GM19023 (cell line): ENCODE measurements at regions not wholly inside any gene's neighbourhood (a gene's known extent, or its start where the extent isn't known, plus 50 kb on each side); places are given as distances from the start of the nearest gene placed in this dataset.
"Not testable (repeated sequence)": the region's sequence is repeated elsewhere in the genome, so short reads cannot be mapped to it uniquely, and the experiment has no call there.

ENCODE experiments used
- ATAC-seq: cut with Tn5 transposase; IDR thresholded peaks from one replicate; pipeline ENCODE4 v1.9.1; 2021; ENCODE audit warnings: mild to moderate bottlenecking, moderate library complexity; ENCODE audit not compliant: unreplicated experiment

DNA sequence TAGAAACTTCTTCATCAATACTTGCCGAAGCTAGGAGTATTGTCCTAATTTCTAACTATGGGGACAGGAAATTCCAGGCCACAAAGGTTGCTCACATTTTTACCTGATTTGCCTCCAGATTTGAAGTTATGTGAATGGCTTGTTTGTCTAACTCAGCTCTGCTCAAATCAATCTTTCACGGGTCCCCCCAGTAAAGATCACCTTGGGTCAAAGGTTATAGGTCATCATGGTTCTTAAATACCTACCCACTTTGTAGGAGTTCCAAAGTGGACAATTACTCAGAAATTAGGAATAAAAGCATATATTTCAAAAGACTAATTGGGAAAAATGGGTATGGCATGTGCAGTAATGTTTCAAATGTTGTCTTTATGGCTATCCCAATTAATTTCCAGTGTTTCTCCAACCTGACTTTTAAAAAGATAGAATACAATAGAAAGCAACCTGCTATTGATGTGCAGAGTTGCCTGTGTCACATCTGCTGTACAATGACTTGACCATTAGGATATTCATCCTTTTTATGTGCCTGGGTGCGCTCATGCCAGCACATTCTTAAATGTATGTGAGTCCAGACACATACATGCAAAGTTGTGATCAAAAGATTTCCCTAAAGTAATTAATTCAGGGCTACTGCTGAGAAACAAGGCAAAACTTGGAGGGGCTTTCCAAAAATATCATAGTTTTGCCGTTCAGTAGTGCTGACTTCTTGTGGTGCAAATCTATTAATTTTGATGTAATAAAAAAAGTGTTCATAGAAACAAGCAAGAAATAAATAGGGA lies 126.1 kb downstream of the MYCN start:
- no peak for ATAC-seq

DNA sequence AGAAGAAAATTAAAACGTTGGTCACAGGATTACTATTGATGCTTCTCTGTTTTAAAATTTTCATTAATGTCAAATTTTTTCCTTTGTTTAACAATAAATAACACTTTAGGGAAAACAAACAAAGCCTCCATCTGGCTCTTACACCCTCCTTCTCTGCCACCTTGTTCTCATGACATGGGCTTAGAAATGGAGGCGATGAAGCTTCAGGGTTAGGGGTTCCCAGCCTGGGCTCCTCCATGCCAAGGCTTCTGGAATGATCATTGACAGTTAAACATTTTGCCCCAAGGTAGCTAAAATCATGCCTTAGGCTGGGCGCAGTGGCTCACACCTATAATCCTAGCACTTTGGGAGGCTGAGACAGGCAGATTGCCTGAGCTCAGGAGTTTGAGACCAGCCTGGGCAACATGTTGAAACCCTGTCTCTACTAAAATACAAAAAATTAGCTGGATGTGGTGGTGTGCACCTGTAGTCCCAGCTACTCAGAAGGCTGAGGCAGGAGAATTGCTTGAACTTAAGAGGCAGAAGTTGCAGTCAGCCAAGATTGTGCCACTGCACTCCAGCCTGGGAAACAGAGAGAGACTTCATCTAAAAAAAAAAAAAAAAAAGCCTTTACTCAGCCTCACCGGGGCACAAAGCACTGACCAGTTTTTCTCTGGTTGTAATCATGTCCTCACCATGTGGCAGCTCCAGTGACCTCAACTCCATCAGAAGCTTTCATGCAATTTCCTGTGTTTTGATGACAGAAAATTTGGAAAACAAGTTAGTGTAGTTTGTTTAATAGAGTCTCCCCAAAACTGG lies 125.1 kb downstream of the MYCN start:
- not testable (repeated sequence) for ATAC-seq

DNA sequence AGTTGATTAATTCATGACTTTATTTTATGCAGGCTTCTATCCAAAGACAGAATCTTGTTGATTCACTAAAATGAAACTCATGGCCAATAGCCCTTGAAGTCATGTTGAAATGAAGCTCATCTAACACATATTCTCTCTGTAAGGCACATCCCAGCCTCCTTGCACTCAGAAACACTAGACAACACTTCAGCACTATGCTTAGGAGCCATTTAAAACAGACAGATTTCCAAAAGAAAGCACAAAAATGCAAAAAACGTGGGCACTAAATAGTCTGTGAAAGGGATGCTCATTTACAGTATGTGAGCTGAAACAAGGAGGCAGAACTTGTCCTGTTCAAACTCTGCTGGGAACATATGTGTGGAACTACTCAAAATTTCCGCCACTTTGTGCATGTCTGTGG lies 124.4 kb downstream of the MYCN start:
- no peak for ATAC-seq

DNA sequence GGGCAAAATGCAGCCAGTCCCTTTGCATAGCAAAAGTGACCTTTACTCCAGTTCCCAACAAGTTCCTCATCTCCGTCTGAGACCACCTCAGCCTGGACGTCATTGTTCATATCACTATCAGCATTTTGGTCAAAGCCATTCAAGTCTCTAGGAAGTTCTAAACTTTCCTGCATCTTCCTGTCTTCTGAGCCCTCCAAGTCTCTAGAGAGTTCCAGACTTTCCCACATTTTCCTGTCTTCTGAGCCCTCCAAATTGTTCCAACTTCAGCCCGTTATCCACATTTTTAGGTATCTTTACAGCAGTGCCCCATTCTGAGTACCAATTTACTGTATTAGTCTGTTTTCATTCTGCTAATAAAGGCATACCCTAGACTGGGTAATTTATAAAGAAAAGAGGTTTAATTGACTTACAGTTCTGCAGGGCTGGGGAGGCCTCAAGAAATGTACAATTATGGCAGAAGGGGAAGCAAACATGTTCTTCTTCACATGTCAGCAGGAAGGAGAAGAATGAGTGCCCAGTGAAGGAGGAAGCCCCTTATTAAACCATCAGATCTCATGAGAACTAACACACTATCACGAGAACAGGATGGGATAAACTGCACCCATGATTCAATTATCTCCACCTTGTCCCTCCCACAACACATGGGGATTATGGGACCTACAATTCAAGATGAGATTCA lies 123.7 kb downstream of the MYCN start:
- no peak for ATAC-seq

DNA sequence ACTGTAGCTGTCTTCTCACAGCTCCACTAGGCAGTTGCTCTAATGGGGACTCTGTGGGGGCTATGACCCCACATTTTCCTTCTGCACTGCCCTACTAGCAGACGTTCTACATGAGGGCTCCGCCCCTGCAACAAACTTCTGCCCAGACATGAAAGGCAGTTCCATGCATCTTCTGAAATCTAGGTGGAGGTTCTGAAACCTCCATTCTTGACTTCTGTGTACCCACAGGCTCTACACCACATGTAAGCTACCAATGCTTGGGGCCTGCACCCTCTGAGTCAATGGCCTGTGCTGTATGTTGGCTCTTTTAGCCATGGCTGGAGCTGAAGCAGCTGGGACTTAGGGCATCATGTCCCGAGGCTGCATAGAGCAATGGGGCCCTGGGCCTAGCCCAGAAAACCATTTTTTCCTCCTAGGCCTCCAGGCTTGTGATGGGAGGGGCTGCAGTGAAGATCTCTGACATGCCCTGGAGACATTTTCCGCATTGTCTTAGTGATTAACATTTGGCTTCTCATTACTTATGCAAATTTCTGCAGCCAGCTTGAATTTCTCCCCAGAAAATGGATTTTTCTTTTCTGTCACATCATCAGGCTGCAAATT lies 123.0 kb downstream of the MYCN start:
- no peak for ATAC-seq

DNA sequence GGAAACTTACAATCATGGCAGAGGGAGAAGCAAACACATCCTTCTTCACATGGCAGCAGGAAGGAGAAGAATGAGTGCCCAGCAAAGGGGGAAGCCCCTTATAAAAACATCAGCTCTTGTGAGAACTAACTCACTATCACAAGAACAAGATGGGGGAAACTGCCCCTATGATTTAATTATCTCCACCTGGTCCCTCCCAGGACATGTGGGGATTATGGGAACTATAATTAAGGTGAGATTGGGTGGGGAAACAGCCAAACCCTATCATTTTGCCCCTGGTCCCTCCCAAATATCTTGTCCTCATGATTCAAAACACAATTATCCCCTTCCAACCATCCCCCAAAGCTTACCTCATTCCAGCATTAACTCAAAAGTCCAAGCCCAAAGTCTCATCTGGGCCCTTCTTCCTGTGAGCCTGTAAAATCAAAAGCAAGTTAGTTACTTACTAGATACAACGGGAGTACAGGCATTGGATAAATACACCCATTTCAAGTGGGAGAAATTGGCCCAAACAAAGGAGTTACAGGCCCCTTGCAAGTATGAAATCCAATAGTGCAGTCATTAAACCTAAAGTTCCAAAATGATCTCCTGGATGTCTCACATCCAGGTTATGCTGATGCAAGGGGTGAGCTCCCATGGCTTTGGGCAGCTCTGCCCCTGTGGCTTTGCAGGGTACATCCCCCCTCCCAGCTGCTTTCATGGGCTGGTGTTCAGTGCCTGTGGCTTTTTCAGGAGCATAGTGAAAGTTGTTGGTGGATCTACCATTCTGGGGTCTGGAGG lies 122.3 kb downstream of the MYCN start:
- ATAC-seq: no peak

DNA sequence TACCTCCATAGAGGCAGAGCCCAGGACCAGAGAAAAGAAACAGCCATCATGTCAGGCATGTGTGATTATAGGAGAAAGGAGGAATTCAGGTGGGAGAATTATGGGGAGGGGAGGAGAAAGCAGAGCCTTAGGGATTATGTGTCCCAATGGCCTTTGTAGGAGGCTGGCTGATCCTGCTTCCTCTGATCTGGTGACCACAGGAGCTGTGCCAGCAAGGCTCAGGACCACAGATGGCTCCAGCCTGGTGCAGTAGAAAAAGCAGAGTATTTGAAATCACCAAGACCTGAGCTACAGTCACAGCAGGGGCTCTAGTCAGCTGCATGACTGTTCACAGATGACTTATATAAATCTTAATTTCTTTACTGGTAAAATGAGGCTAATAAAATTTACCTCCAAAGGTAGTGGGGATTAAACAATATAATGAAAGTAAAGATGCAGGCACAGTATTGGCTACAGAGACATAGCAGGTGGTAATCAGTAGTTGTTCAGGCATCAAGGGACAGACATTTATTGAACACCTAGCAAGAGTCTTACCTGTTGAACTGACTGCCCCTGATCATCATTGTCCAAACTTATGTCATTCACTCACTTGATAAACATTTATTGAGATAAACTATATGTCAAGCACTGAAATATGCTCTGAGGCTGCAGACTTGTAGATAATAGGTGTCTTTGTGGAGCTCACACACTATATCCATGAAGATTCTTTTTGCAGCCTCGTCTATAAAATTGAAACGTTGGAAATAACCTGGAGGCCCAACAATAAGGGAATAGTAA lies 121.3 kb downstream of the MYCN start:
- no peak for ATAC-seq

DNA sequence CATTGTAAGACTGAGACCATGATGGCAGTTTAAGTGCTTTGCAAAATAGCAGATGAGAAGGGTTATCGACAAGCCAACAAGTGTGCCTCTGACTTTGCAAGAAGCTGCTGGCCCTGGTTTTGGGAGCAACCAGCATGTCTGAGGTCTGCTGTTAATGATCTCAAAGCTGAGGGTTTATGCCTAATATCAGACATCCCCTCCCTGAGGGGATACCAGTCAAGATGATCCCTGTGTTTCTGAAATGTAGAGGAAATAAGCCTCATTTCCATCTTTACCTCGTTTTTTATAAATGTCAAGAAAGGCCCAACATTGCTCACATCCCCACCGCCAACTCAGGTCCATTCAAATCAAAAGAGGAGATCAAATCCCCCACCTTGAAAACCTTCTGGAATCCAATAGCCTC lies 120.6 kb downstream of the MYCN start:
- ATAC-seq: no peak

DNA sequence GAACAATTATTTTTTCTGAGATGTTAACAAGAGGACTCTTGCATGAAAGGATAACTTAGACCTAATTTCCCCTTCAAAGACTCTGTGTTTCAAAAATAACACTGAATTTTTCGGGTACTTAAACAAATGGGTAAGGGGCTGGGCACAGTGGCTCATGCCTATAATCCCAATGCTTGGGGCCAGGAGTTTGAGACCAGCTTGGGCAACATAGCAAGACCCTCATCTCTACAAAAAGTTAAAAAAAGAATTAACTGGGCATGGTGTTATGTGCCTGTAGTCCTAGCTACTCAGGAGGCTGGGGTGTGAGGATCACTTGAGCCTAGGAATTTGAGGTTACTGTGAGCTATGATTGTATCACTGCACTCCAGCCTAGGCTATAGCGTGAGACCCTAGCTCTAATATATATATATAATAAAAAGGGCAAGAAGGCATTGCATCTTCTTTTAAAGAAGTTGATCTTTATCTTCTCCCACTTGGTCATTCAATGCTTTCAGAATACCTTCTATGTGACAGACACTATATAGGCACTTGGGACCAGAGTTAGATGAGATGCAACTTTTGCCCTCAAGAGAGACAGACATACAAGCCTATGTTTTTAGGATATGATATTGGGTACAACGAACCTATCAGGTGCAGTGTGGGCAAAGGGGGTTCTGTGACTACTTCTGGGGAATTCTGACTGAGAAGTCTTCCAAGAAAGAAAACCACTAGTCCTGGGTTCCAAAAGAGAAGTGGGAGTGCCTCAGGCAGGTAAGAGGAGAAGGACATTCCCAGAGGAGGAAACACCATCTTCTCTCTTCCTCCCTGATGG lies 120.0 kb downstream of the MYCN start:
- ATAC-seq: no peak

DNA sequence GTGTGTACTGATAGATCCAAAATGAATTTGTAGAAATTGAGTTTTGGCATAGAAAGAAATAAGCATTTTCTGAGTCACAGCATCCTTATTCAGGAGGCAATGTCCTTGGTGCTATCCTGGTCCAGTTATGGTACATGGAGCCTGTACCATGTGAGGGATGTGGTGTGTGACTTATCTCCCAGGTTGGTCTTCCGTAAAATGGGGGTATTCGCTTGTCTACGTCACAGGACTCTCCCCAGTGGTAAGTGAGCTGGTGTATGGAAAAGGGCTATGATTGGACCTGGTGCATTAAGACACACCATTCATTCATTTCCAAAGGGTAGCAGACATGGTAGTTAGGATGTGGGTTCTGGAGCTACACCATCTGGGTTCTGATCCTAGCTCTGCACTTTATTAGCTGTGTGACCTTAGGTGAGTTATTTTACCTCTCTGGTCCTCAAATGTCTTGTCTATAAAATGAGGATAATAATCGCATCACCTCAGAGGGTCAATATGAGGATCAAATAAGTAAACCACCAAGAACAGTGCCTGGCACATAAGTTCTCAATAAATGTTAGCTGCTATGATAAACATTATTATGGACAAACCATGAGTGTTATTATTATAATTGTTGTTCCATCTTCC lies 119.2 kb downstream of the MYCN start:
- ATAC-seq: no peak

DNA sequence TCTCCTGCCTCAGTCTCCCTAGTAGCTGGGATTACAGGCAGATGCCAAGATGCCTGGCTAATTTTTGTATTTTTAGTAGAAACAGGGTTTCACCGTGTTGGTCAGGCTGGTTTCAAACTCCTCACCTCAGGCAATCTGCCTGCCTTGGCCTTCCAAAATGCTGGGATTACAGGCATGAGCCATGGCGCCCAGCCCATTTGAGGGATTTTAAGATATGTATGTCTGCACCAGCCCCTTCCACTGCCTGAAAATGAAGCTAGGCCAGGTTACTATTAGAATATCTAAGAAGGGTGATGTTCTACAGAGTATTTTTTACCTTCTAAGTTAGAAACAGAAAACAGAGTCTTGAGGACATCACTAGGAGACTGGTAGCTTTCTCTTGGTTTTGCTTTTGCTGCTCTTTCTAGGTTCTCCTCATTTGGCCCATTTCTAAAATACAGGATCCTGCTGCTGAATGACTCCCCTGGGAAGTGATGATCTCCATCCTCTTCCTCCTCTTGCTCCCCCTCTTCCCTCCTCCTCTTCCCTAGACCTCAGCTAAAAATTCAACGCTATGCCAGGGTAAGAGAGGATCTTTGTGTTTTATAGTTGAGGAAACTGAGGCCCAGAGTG lies 118.5 kb downstream of the MYCN start:
- no peak for ATAC-seq

DNA sequence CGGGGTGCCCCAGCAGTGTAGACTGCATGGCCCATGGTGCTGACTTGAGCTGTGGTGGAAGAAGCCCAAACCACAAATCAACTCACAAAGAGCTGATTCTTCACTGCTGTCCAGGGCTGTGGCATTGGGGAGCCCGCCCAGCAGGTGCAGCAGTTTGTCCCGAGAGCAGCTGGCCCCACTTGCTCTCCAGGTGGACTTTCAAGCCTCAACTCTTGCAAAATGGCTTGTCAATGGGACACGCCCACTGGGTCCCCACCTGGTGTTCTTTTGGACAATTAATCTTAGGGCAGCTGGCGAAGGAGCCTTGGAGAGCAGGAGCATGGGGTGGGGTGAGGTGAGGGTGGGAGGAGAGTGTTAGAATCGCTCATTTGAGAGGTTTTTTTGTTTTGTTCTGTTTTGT lies 117.9 kb downstream of the MYCN start:
- ATAC-seq: no peak

DNA sequence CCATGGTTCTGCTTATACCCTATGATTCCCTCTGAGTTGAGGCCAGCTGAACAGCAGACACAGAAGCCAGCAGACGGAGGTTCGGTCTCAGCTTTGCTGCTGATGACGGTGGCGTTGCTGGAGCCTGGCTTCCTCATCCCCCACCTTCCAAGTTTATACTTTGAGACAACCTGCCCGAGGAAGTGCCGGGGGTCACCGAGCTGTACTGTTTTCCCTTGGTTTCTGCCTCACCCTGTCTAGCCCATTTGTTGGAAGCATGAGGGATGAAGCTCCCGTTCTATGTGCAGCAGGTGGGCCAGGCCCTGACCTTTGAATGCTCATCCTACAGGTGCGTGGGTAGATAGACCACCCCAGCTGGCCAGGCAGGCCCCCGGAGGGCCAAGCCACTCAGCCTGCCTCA lies 117.3 kb downstream of the MYCN start:
- no peak for ATAC-seq

DNA sequence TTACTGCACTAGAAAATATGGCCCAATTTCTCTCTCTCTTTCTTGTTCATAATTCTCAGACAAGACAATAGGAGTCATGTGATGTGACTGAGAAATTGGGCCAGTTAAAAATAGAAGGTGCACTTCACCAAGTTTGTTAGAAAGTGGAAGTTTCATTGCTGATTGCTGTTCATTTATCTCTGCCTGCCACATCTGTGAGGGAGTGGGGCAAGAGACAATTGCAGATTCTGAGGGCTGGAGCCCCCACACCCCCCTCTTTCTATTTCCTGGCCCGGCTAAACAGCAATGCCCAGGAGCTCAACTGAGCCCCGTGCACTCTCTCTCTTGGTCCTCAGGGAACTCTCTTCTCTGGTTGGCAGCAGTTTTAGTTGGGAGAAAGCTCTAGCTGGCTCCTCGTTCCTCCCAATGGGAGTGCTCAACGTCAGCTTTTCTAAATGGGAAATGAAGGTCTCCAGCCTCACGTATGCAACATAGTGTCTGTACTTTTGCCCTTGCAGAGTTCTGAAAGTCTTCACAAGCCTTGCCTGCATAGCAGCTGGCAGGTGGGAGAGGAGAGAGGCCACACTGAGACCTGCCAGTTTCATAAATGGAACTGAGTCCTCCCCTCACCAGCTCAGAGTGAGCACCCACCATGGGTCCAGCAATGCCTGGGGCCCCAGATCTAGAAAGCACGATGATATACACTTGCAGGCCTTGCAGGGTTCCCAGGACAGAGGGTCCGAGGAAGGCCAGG lies 115.7 kb downstream of the MYCN start:
- ATAC-seq: peak; percentile 80

DNA sequence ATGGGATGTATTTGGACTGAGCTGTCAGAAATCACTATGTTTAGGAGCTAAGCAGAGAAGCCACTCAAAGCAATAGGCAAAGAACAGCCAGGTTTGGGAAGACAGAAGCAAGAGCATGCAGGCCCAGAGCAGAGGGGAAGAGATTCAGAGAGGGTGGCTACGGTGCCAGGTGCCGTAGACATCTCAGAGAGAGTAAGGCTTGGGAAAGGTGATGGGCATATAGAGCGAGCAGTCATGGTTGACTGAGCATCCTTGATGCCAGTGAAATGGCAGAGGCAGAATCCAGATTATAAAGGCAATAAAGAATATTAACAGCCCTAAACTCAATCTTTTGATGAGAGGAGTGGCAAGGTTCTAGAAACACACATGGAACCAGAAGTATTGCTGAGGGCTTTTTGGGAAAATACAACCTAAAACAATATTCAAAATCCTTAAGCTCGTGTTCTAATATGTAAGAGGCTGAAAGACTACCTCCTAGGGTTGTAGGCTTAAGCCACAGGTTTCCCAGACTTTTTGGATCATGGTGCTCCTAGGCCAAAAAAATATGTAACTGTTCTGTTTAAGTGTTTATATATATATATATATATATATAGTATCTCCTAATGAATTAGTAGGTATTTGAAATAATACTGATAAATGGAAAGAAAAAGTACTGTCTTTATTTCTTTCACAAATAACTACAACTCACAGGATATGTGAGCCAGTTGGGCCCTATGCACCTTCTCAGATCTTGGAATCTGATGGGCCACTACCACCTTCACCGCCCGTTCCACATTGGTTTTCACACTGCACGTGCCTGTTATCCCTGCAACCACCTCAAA lies 113.3 kb downstream of the MYCN start:
- ATAC-seq: no peak

DNA sequence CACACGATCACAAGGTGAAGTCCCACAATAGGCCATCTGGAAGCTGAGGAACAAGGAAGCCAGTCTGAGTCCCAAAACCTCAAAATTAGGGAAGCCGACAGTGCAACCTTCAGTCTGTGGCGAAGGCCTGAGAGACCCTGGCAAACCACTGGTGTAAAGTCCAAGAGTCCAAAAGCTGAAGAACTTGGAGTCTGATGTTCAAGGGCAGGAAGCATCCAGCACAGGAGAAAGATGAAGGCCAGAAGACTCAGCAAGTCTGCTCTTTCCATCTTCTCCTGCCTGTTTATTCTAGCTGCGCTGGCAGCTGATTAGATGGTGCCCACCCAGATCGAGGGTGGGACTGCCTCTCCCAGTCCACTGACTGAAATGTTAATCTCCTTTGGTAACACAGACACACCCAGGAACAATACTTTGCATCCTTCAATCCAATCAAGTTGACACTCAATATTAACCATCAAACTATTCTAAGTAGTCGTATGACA lies 112.3 kb downstream of the MYCN start:
- not testable (repeated sequence) for ATAC-seq
